Neuronal stem cell (in vitro differentiated cells): ENCODE measurements at regions not wholly inside any gene's neighbourhood (a gene's known extent, or its start where the extent isn't known, plus 50 kb on each side); places are given as distances from the start of the nearest gene placed in this dataset.

Experiments used
- DNase-seq: peaks from one replicate; pipeline ENCODE4 v3.0.0-alpha.2; 2013; ENCODE audit warnings: low spot score
- H2AFZ ChIP-seq: one replicate; pipeline ENCODE4 v1.6.1; 2013; ENCODE audit warnings: mild to moderate bottlenecking, low read length, inconsistent platforms
- H2AK5ac ChIP-seq: 2 replicates; pipeline ENCODE4 v1.6.1; 2013; ENCODE audit warnings: low read depth, mild to moderate bottlenecking, inconsistent platforms, low read length, moderate library complexity, mixed read lengths
- H2BK120ac ChIP-seq: 2 replicates; pipeline ENCODE4 v1.6.1; 2013; ENCODE audit warnings: low read depth, mild to moderate bottlenecking, inconsistent platforms, low read length, moderate library complexity, mixed read lengths
- H2BK12ac ChIP-seq: one replicate; pipeline ENCODE4 v1.6.1; 2013; ENCODE audit warnings: low read length, inconsistent platforms
- H2BK15ac ChIP-seq: 2 replicates; pipeline ENCODE4 v1.6.1; 2013; ENCODE audit warnings: mild to moderate bottlenecking, low read length, inconsistent platforms, mixed read lengths
- H2BK5ac ChIP-seq: one replicate; pipeline ENCODE4 v1.6.1; 2013; ENCODE audit warnings: inconsistent platforms, mild to moderate bottlenecking, low read length, moderate library complexity
- H3K14ac ChIP-seq: one replicate; pipeline ENCODE4 v1.6.1; 2013; ENCODE audit warnings: low read length, inconsistent platforms
- H3K18ac ChIP-seq: 2 replicates; pipeline ENCODE4 v1.6.1; 2013; ENCODE audit warnings: low read length, inconsistent platforms
- H3K23ac ChIP-seq: 2 replicates; pipeline ENCODE4 v1.6.1; 2013; ENCODE audit warnings: low read depth, mild to moderate bottlenecking, mixed read lengths, low read length, inconsistent platforms; ENCODE audit not compliant: poor library complexity
- H3K27ac ChIP-seq: replicated peaks from 3 replicates; pipeline ENCODE4 v1.5.1; 2013; ENCODE audit warnings: low read length, inconsistent platforms
- H3K27me3 ChIP-seq, 3 experiments: 2 replicates each; pipeline ENCODE4 v1.6.1; 2013; ENCODE audit warnings: low read length in 3 of 3, mild to moderate bottlenecking in 2 of 3, inconsistent platforms in 1 of 3, low read depth in 1 of 3, mixed read lengths in 1 of 3, moderate library complexity in 1 of 3; ENCODE audit not compliant: control insufficient read depth in 3 of 3, insufficient read depth in 3 of 3
- H3K36me3 ChIP-seq, 2 donors: replicated peaks in 1 of 2; 2 replicates each; pipeline ENCODE4 v1.6.1; 2013; ENCODE audit warnings: low read length in 2 of 2; ENCODE audit not compliant: control insufficient read depth in 2 of 2, insufficient read depth in 2 of 2
- H3K4ac ChIP-seq: 2 replicates; pipeline ENCODE4 v1.6.1; 2013; ENCODE audit warnings: inconsistent platforms, mild to moderate bottlenecking, low read length, moderate library complexity
- H3K4me1 ChIP-seq, 2 donors: 1 replicate in 1 of 2; 2 replicates in 1 of 2; pipeline ENCODE4 v1.6.1; 2013; ENCODE audit warnings: low read length in 2 of 2, low read depth in 1 of 2; ENCODE audit not compliant: control insufficient read depth in 2 of 2, insufficient read depth in 1 of 2
- H3K4me2 ChIP-seq: one replicate; pipeline ENCODE4 v1.6.1; 2013; ENCODE audit warnings: mild to moderate bottlenecking, low read length, inconsistent platforms; ENCODE audit not compliant: insufficient read depth, poor library complexity, severe bottlenecking
- H3K4me3 ChIP-seq, 2 donors: 2 replicates each; pipeline ENCODE4 v1.5.1; 2013; ENCODE audit warnings: low read length in 2 of 2, mild to moderate bottlenecking in 2 of 2, inconsistent platforms in 1 of 2, moderate library complexity in 1 of 2
- H3K79me1 ChIP-seq: one replicate; pipeline ENCODE4 v1.6.1; 2013; ENCODE audit warnings: low read depth, mild to moderate bottlenecking, inconsistent platforms, low read length, moderate library complexity
- H3K9ac ChIP-seq: one replicate; pipeline ENCODE4 v1.6.1; 2013; ENCODE audit warnings: mild to moderate bottlenecking, low read depth, low read length, inconsistent platforms; ENCODE audit not compliant: poor library complexity
- H3K9me3 ChIP-seq, 2 donors: replicated peaks in 1 of 2; 2 replicates each; pipeline versions ENCODE3 to v1.6.1; 2013; ENCODE audit warnings: low read length in 2 of 2, mild to moderate bottlenecking in 2 of 2, inconsistent platforms in 1 of 2, low read depth in 1 of 2, mixed read lengths in 1 of 2, moderate library complexity in 1 of 2; ENCODE audit not compliant: control insufficient read depth in 2 of 2, insufficient read depth in 1 of 2
- H4K8ac ChIP-seq: one replicate; pipeline ENCODE4 v1.6.1; 2013; ENCODE audit warnings: low read depth, mild to moderate bottlenecking, inconsistent platforms, low read length, moderate library complexity
- H4K91ac ChIP-seq: one replicate; pipeline ENCODE4 v1.6.1; 2013; ENCODE audit warnings: low read length, low read depth, mild to moderate bottlenecking, inconsistent platforms; ENCODE audit not compliant: poor library complexity
- WGBS, 2 donors: extraction: QIAGEN DNeasy Blood & Tissue Kit; methylation state at CpG; one replicate each; pipeline ENCODE4 v1.1.7; 2013; ENCODE audit warnings: missing lambda C conversion rate in 2 of 2, mixed read lengths in 1 of 2; ENCODE audit not compliant: insufficient read length in 2 of 2, insufficient replicate concordance in 1 of 2; ENCODE audit errors: extremely low coverage in 2 of 2; 5-methylcytosine and 5-hydroxymethylcytosine counted together

DNA sequence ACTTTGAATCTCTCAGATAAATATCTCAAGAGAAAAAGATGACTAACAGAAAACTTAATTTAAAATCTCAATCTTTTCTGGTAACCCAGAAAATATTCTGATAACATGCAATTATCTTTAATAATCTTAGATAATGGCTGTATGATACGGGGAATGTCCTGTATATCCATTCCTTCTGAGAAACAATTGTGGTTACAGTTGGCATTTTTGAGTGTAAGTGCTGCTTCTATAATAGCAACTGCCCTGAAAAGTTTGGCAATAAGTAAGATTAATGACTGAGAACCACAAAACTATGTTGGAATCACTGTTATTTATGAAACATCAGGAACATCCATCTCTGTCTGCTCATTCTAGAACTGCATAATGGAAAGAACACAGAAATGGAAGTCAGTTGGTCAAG, 819.7 kb downstream of the TBC1D32 start:
- Histone ChIP-seq H2AFZ (no peak overlapping the region), H3K4me2 (no peak overlapping the region), H3K18ac (no peak overlapping the region), H3K79me1 (no peaks in the 10 kb centered on the region), H3K4me3 (no peak overlapping the region), H3K9me3 (no peaks in the 10 kb centered on the region), H3K14ac (no peak overlapping the region), H2BK5ac (no peak overlapping the region), H2BK15ac (no peak overlapping the region), H2AK5ac (no peak overlapping the region), H3K9ac (no peak overlapping the region), H3K4ac (no peak overlapping the region), H2BK120ac (no peak overlapping the region), H4K8ac (no peak overlapping the region), H3K27ac (no peak overlapping the region), H2BK12ac (no peak overlapping the region), H3K23ac (no peak overlapping the region), H3K4me1 (no peaks in the 10 kb centered on the region), H4K91ac (no peak overlapping the region), H3K36me3 (no peaks in the 10 kb centered on the region), H3K27me3 (no peaks in the 10 kb centered on the region)
- DNase-seq, result no peak
- no CpG with 5 or more reads among the region's 1 CpG for WGBS, 2 donors

DNA sequence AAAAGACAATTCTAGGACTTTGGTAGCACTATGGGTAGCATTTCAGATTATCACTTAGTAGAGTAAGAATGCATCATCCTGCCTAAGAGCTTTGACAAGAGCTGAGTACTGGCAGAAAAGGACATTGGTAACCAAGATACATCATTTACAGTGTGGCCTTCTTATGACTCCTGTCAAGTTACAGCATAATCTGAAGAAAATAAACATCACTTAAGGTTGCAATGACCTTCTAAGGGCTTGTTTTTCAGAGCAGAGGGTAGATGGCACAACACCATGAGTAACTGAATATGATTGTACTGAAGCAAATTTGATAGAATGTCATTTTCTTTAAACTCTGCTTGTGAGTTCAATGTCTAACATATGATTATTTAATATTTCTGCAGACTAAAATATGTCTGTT, 822.6 kb downstream of the TBC1D32 start:
- Histone ChIP-seq H2AFZ (no peak overlapping the region), H3K4me2 (no peak overlapping the region), H3K9ac (no peak overlapping the region), H2BK5ac (no peak overlapping the region), H3K9me3 (no peaks in the 10 kb centered on the region), H3K27ac (no peak overlapping the region), H3K36me3 (no peaks in the 10 kb centered on the region), H3K14ac (no peak overlapping the region), H3K4me1 (no peaks in the 10 kb centered on the region), H2BK15ac (no peak overlapping the region), H3K4me3 (no peak overlapping the region), H4K91ac (no peak overlapping the region), H2BK120ac (no peak overlapping the region), H3K27me3 (no peaks in the 10 kb centered on the region), H3K18ac (no peak overlapping the region), H3K23ac (no peak overlapping the region), H3K4ac (no peak overlapping the region), H2BK12ac (no peak overlapping the region), H2AK5ac (no peak overlapping the region), H4K8ac (no peak overlapping the region), H3K79me1 (no peaks in the 10 kb centered on the region)
- no peak for DNase-seq

DNA sequence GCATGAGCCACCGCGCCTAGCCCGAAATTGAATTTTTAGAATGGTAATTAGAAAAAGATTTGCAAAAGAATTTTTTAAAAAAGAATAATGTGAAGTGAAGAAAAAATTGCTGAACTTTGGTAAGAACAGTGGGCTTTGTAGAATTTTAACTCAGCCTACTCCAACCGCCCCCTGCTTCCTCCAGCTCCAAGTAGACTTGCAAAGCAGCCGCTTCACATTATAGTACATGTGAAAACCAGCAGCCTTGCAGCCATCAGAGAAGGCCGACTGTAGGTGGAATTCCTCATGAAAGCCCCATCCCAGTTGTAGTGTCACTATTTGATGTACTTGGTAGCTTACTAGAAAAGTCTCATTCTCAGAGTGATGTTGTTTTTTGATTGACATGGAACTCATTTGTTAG, 835.6 kb downstream of the TBC1D32 start:
- Histone ChIP-seq H3K27me3 (no peaks in the 10 kb centered on the region), H2AFZ (no peak overlapping the region), H3K4me2 (no peak overlapping the region), H3K14ac (no peak overlapping the region), H3K27ac (no peak overlapping the region), H2BK120ac (no peak overlapping the region), H2BK5ac (no peak overlapping the region), H3K4me3 (no peak overlapping the region), H3K4ac (no peak overlapping the region), H3K9ac (no peak overlapping the region), H3K4me1 (no peaks in the 10 kb centered on the region), H2BK12ac (no peak overlapping the region), H3K23ac (no peak overlapping the region), H4K8ac (no peak overlapping the region), H3K18ac (no peak overlapping the region), H3K36me3 (no peaks in the 10 kb centered on the region), H2BK15ac (no peak overlapping the region), H3K9me3 (no peaks in the 10 kb centered on the region), H4K91ac (no peak overlapping the region), H2AK5ac (no peak overlapping the region), H3K79me1 (no peaks in the 10 kb centered on the region)
- no peak for DNase-seq
- no CpG with 5 or more reads among the region's 6 CpGs for WGBS, 2 donors

DNA sequence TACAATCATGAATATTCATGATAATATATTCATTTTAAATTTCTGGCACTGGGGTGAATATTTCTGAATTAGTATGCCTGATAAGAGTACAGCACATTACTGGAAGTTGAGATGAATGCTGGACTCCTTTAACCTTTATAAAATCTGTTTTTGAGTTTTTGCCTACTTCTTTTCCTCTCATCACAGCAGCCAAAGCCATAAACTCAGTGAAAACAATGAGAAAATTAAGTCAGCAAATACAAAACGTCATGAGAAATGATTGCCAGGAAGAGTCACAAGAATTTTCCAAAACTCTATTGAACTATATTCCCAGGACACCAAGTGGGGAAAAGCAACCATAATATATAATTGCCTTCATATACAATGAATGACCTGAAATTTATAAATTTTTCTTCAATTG, 837.6 kb downstream of the TBC1D32 start:
- Histone ChIP-seq H2BK5ac (no peak overlapping the region), H3K4me1 (no peaks in the 10 kb centered on the region), H4K8ac (no peak overlapping the region), H2BK15ac (no peak overlapping the region), H3K4me3 (no peak overlapping the region), H3K79me1 (no peaks in the 10 kb centered on the region), H3K18ac (no peak overlapping the region), H2BK120ac (no peak overlapping the region), H3K27me3 (no peaks in the 10 kb centered on the region), H3K4me2 (no peak overlapping the region), H2AFZ (no peak overlapping the region), H3K9ac (no peak overlapping the region), H3K14ac (no peak overlapping the region), H3K36me3 (no peaks in the 10 kb centered on the region), H2AK5ac (no peak overlapping the region), H3K27ac (no peak overlapping the region), H3K23ac (no peak overlapping the region), H3K9me3 (no peaks in the 10 kb centered on the region), H4K91ac (no peak overlapping the region), H3K4ac (no peak overlapping the region), H2BK12ac (no peak overlapping the region)
- no peak for DNase-seq
- WGBS, 2 donors, result no CpG with 5 or more reads among the region's 1 CpG
